Trophoblast cell (in vitro differentiated cells and primary cell): ENCODE measurements at regions not wholly inside any gene's neighbourhood (a gene's known extent, or its start where the extent isn't known, plus 50 kb on each side); places are given as distances from the start of the nearest gene placed in this dataset.

Experiments used
- DNase-seq, 2 donors: peaks; one replicate each; pipeline ENCODE4 v3.0.0-alpha.2; 2016
- H2AFZ ChIP-seq: 2 replicates; pipeline ENCODE4 v1.6.1; 2013; ENCODE audit warnings: low read length, moderate library complexity, mild to moderate bottlenecking; ENCODE audit not compliant: insufficient read depth, poor library complexity
- H2AK5ac ChIP-seq: 2 replicates; pipeline ENCODE4 v1.6.1; 2013; ENCODE audit warnings: mild to moderate bottlenecking, low read length
- H2BK120ac ChIP-seq: 2 replicates; pipeline ENCODE4 v1.6.1; 2013; ENCODE audit warnings: low read length, mild to moderate bottlenecking, moderate library complexity; ENCODE audit not compliant: insufficient read depth, poor library complexity
- H2BK12ac ChIP-seq: 2 replicates; pipeline ENCODE4 v1.6.1; 2013; ENCODE audit warnings: mild to moderate bottlenecking, low read length, moderate library complexity
- H2BK5ac ChIP-seq: 2 replicates; pipeline ENCODE4 v1.6.1; 2013; ENCODE audit warnings: low read length, low read depth, moderate library complexity, mild to moderate bottlenecking; ENCODE audit not compliant: poor library complexity
- H3K14ac ChIP-seq: 2 replicates; pipeline ENCODE4 v1.6.1; 2013; ENCODE audit warnings: mild to moderate bottlenecking, low read length
- H3K18ac ChIP-seq: 2 replicates; pipeline ENCODE4 v1.6.1; 2013; ENCODE audit warnings: mild to moderate bottlenecking, low read length
- H3K23ac ChIP-seq: 2 replicates; pipeline ENCODE4 v1.6.1; 2013; ENCODE audit warnings: low read length
- H3K27ac ChIP-seq: 2 replicates; pipeline ENCODE4 v1.5.1; 2013; ENCODE audit warnings: low read depth, mild to moderate bottlenecking, inconsistent platforms, low read length, moderate library complexity
- H3K27me3 ChIP-seq: 2 replicates; pipeline ENCODE4 v1.6.1; 2013; ENCODE audit warnings: inconsistent platforms, mild to moderate bottlenecking, low read length, moderate library complexity; ENCODE audit not compliant: insufficient read depth
- H3K36me3 ChIP-seq, 2 experiments: 1 replicate in 1 of 2; 2 replicates in 1 of 2; pipeline ENCODE4 v1.6.1; 2013; ENCODE audit warnings: low read length in 2 of 2, mild to moderate bottlenecking in 2 of 2, moderate library complexity in 1 of 2; ENCODE audit not compliant: insufficient read depth in 2 of 2, control insufficient read depth in 1 of 2
- H3K4ac ChIP-seq: 2 replicates; pipeline ENCODE4 v1.6.1; 2013; ENCODE audit warnings: low read depth, mild to moderate bottlenecking, low read length, moderate library complexity
- H3K4me1 ChIP-seq, 2 experiments: 1 replicate in 1 of 2; 2 replicates in 1 of 2; pipeline ENCODE4 v1.6.1; 2013; ENCODE audit warnings: low read length in 2 of 2, mild to moderate bottlenecking in 2 of 2, moderate library complexity in 1 of 2; ENCODE audit not compliant: insufficient read depth in 2 of 2, control insufficient read depth in 1 of 2
- H3K4me2 ChIP-seq: 2 replicates; pipeline ENCODE4 v1.6.1; 2013; ENCODE audit warnings: inconsistent platforms, mild to moderate bottlenecking, low read length, moderate library complexity
- H3K4me3 ChIP-seq: 2 replicates; pipeline ENCODE4 v1.5.1; 2013; ENCODE audit warnings: mild to moderate bottlenecking, low read depth, low read length, inconsistent platforms
- H3K79me1 ChIP-seq: one replicate; pipeline ENCODE4 v1.6.1; 2013; ENCODE audit warnings: low read length
- H3K79me2 ChIP-seq: 2 replicates; pipeline ENCODE4 v1.6.1; 2013; ENCODE audit warnings: low read length, mild to moderate bottlenecking; ENCODE audit not compliant: control insufficient read depth, insufficient read depth, poor library complexity
- H3K9ac ChIP-seq: 2 replicates; pipeline ENCODE4 v1.6.1; 2013; ENCODE audit warnings: mild to moderate bottlenecking, low read length
- H3K9me3 ChIP-seq: 2 replicates; pipeline ENCODE4 v1.6.1; 2013; ENCODE audit warnings: low read depth, mild to moderate bottlenecking, control low read depth, inconsistent platforms, low read length; ENCODE audit not compliant: insufficient read depth
- H4K12ac ChIP-seq: 2 replicates; pipeline ENCODE4 v1.6.1; 2013; ENCODE audit warnings: low read depth, mild to moderate bottlenecking, low read length, moderate library complexity
- H4K8ac ChIP-seq: 2 replicates; pipeline ENCODE4 v1.6.1; 2013; ENCODE audit warnings: low read depth, mild to moderate bottlenecking, low read length, moderate library complexity
- H4K91ac ChIP-seq: one replicate; pipeline ENCODE4 v1.6.1; 2013; ENCODE audit warnings: low read depth, mild to moderate bottlenecking, low read length, moderate library complexity
- WGBS: extraction: QIAGEN DNeasy Blood & Tissue Kit; methylation state at CpG from one replicate; pipeline ENCODE4 v1.1.7; 2013; ENCODE audit warnings: missing lambda C conversion rate; ENCODE audit not compliant: insufficient read length, insufficient coverage; ENCODE audit errors: extremely low coverage; 5-methylcytosine and 5-hydroxymethylcytosine counted together

- no peak overlapping the region for H4K8ac ChIP-seq
- no peak overlapping the region for H2BK120ac ChIP-seq
- no peak overlapping the region for H2AFZ ChIP-seq
- no peak overlapping the region for H3K4ac ChIP-seq
- H2BK12ac ChIP-seq: no peak overlapping the region
- no peaks in the 10 kb centered on the region for H3K79me2 ChIP-seq
- H4K12ac ChIP-seq: no peak overlapping the region
- H3K27me3 ChIP-seq: no peaks in the 10 kb centered on the region
- no CpG with 5 or more reads among the region's 3 CpGs for whole genome bisulfite sequencing
- no peaks in the 10 kb centered on the region for H3K4me1 ChIP-seq
- no peak overlapping the region for H3K9ac ChIP-seq
- no peak overlapping the region for H4K91ac ChIP-seq
- H3K23ac ChIP-seq: no peak overlapping the region
- no peak overlapping the region for H3K18ac ChIP-seq
- H2BK5ac ChIP-seq: no peak overlapping the region
- H3K27ac ChIP-seq: no peak overlapping the region
- H3K9me3 ChIP-seq: peaks cover 5% of the 10 kb centered on the region
- no peak overlapping the region for H3K4me3 ChIP-seq
- DNase-seq: no peak
- no peaks in the 10 kb centered on the region for H3K36me3 ChIP-seq
- no peak overlapping the region for H2AK5ac ChIP-seq
- no peak overlapping the region for H3K14ac ChIP-seq
- H3K79me1 ChIP-seq: no peaks in the 10 kb centered on the region
- H3K4me2 ChIP-seq: no peak overlapping the region
These were observed 1267.4 kb upstream of the GOT2 start for GRCh38 chr16:60001523-60001922.

- Histone ChIP-seq H4K91ac (no peak overlapping the region), H2AFZ (no peak overlapping the region), H2BK120ac (no peak overlapping the region), H3K4me1 (no peaks in the 10 kb centered on the region), H3K9ac (no peak overlapping the region), H3K27me3 (no peaks in the 10 kb centered on the region), H2BK12ac (no peak overlapping the region), H3K9me3 (peaks cover 5% of the 10 kb centered on the region), H3K4me2 (no peak overlapping the region), H3K79me2 (no peaks in the 10 kb centered on the region), H3K27ac (no peak overlapping the region), H3K4me3 (no peak overlapping the region), H4K8ac (no peak overlapping the region), H2AK5ac (no peak overlapping the region), H4K12ac (no peak overlapping the region), H3K36me3 (no peaks in the 10 kb centered on the region), H3K23ac (no peak overlapping the region), H3K4ac (no peak overlapping the region), H3K14ac (no peak overlapping the region), H3K79me1 (no peaks in the 10 kb centered on the region), H3K18ac (no peak overlapping the region), H2BK5ac (no peak overlapping the region)
- DNase-seq: no peak
- no CpG with 5 or more reads among the region's 4 CpGs for WGBS
These were observed 1263.6 kb upstream of the GOT2 start for GRCh38 chr16:59997706-59998105.

GRCh38 chr16:59993101-59993500 is 1259.0 kb upstream of the GOT2 start:
- no peak overlapping the region for H2AK5ac ChIP-seq
- no peak overlapping the region for H3K4ac ChIP-seq
- no CpG with 5 or more reads among the region's 10 CpGs for WGBS
- H4K12ac ChIP-seq: no peak overlapping the region
- DNase-seq: no peak
- H3K9ac ChIP-seq: no peak overlapping the region
- H3K27me3 ChIP-seq: no peaks in the 10 kb centered on the region
- no peak overlapping the region for H3K4me2 ChIP-seq
- no peaks in the 10 kb centered on the region for H3K4me1 ChIP-seq
- H3K27ac ChIP-seq: no peak overlapping the region
- H3K79me2 ChIP-seq: no peaks in the 10 kb centered on the region
- H3K36me3 ChIP-seq: no peaks in the 10 kb centered on the region
- no peak overlapping the region for H2BK5ac ChIP-seq
- no peaks in the 10 kb centered on the region for H3K79me1 ChIP-seq
- H3K18ac ChIP-seq: no peak overlapping the region
- no peak overlapping the region for H2BK120ac ChIP-seq
- no peak overlapping the region for H3K23ac ChIP-seq
- no peak overlapping the region for H4K8ac ChIP-seq
- H3K4me3 ChIP-seq: no peak overlapping the region
- H2BK12ac ChIP-seq: no peak overlapping the region
- no peak overlapping the region for H2AFZ ChIP-seq
- H3K9me3 ChIP-seq: no peaks in the 10 kb centered on the region
- H3K14ac ChIP-seq: no peak overlapping the region
- H4K91ac ChIP-seq: no peak overlapping the region

- Histone ChIP-seq H3K4me2 (no peak overlapping the region), H4K8ac (no peak overlapping the region), H2BK12ac (no peak overlapping the region), H3K14ac (no peak overlapping the region), H3K27ac (no peak overlapping the region), H3K79me2 (no peaks in the 10 kb centered on the region), H3K4me1 (no peaks in the 10 kb centered on the region), H3K23ac (no peak overlapping the region), H3K27me3 (no peaks in the 10 kb centered on the region), H4K91ac (no peak overlapping the region), H3K4ac (no peak overlapping the region), H4K12ac (no peak overlapping the region), H3K9ac (no peak overlapping the region), H3K79me1 (no peaks in the 10 kb centered on the region), H2AK5ac (no peak overlapping the region), H2BK5ac (no peak overlapping the region), H2AFZ (no peak overlapping the region), H3K36me3 (no peaks in the 10 kb centered on the region), H3K9me3 (no peaks in the 10 kb centered on the region), H3K4me3 (no peak overlapping the region), H3K18ac (no peak overlapping the region), H2BK120ac (no peak overlapping the region)
- no CpG with 5 or more reads among the region's 2 CpGs for WGBS
- no peak for DNase-seq
These were observed 1257.1 kb upstream of the GOT2 start for GRCh38 chr16:59991171-59991570.
